ENCODE measurements at regions not wholly inside any gene's neighbourhood (a gene's known extent, or its start where the extent isn't known, plus 50 kb on each side); places are given as distances from the start of the nearest gene placed in this dataset.

GRCh38 chr5:17766031-17766430, 131.8 kb downstream of the TAF11L14 start:
- ATAC-seq = no peak
- no peak for TF ChIP-seq ISL1 (CRISPR knock-in tag; IDR thresholded peaks at IDR 0.05)
- TF ChIP-seq PATZ1 (CRISPR knock-in tag; IDR thresholded peaks at IDR 0.05; ENCODE audit: borderline replicate concordance) = no peak
- TF ChIP-seq ZNF565 (CRISPR knock-in tag; conservative IDR thresholded peaks at IDR 0.05; ENCODE audit: low read depth) = no peak
- TF ChIP-seq RARB (CRISPR knock-in tag; IDR thresholded peaks at IDR 0.05) = no peak
- TF ChIP-seq TCF4 (CRISPR knock-in tag; IDR thresholded peaks at IDR 0.05; ENCODE audit: borderline replicate concordance) = no peak
- TF ChIP-seq SNAI2 (CRISPR knock-in tag; IDR thresholded peaks at IDR 0.05) = no peak
- TF ChIP-seq GLIS3 (CRISPR knock-in tag; IDR thresholded peaks at IDR 0.05) = no peak
- no peak for TF ChIP-seq OSR1 (CRISPR knock-in tag; IDR thresholded peaks at IDR 0.05)
- no peak for TF ChIP-seq CSDC2 (CRISPR knock-in tag; IDR thresholded peaks at IDR 0.05)

- ATAC-seq = no peak
- TF ChIP-seq ESRRG (CRISPR knock-in tag; IDR thresholded peaks at IDR 0.05) = no peak
- TF ChIP-seq TCF4 (CRISPR knock-in tag; IDR thresholded peaks at IDR 0.05; ENCODE audit: borderline replicate concordance) = no peak
- TF ChIP-seq ZC3H10 (CRISPR knock-in tag; IDR thresholded peaks at IDR 0.05) = no peak
- TF ChIP-seq GLIS3 (CRISPR knock-in tag; IDR thresholded peaks at IDR 0.05) = no peak
Measured at GRCh38 chr5:17769277-17769676, 135.0 kb downstream of the TAF11L14 start.

- no peak for ATAC-seq
- TF ChIP-seq ESRRG (CRISPR knock-in tag; IDR thresholded peaks at IDR 0.05) (no peak), ZNF70 (CRISPR knock-in tag; IDR thresholded peaks at IDR 0.05) (no peak), CREB5 (CRISPR knock-in tag; IDR thresholded peaks at IDR 0.05; ENCODE audit: low read depth) (no peak), TSHZ2 (CRISPR knock-in tag; IDR thresholded peaks at IDR 0.05) (no peak), ZC3H10 (CRISPR knock-in tag; IDR thresholded peaks at IDR 0.05) (no peak), ZFP30 (CRISPR knock-in tag; IDR thresholded peaks at IDR 0.05) (no peak), CSDC2 (CRISPR knock-in tag; IDR thresholded peaks at IDR 0.05) (no peak), PATZ1 (CRISPR knock-in tag; IDR thresholded peaks at IDR 0.05; ENCODE audit: borderline replicate concordance) (no peak), POU6F1 (CRISPR knock-in tag; IDR thresholded peaks at IDR 0.05; ENCODE audit: borderline replicate concordance, low read depth) (no peak), GLIS3 (CRISPR knock-in tag; IDR thresholded peaks at IDR 0.05) (no peak), RARB (CRISPR knock-in tag; IDR thresholded peaks at IDR 0.05) (no peak), ZNF565 (CRISPR knock-in tag; conservative IDR thresholded peaks at IDR 0.05; ENCODE audit: low read depth) (no peak), ISL1 (CRISPR knock-in tag; IDR thresholded peaks at IDR 0.05) (no peak), PPARA (CRISPR knock-in tag; IDR thresholded peaks at IDR 0.05; ENCODE audit: borderline replicate concordance) (no peak), TCF4 (CRISPR knock-in tag; IDR thresholded peaks at IDR 0.05; ENCODE audit: borderline replicate concordance) (no peak), ARNTL (CRISPR knock-in tag; IDR thresholded peaks at IDR 0.05; ENCODE audit: borderline replicate concordance, low read depth) (no peak), BACH2 (CRISPR knock-in tag; IDR thresholded peaks at IDR 0.05; ENCODE audit: borderline replicate concordance) (no peak)
Measured at GRCh38 chr5:17772232-17772631, 138.0 kb downstream of the TAF11L14 start.
